ENCODE measurements at regions not wholly inside any gene's neighbourhood (a gene's known extent, or its start where the extent isn't known, plus 50 kb on each side); places are given as distances from the start of the nearest gene placed in this dataset.

DNA sequence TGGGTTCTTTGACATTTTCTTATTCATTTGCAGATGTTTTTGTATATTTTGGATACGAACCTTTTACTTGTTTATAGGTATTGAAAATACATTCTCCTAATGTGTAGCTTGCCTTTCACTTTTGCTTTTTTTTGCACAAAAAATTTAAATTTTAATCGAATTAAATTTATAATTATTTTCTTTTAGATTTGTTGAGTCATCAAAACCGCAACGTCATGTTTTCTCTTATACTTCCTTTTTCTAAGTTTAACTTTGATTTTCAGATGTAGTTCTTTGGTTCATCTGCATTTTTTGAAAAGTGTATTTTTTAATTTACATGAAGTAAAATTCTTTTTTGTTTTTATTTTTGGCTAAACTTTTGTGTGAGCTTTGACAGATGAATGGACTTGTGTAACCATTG, 243.7 kb upstream of the DPYD start (continued):
- TF ChIP-seq, protein P1, sequence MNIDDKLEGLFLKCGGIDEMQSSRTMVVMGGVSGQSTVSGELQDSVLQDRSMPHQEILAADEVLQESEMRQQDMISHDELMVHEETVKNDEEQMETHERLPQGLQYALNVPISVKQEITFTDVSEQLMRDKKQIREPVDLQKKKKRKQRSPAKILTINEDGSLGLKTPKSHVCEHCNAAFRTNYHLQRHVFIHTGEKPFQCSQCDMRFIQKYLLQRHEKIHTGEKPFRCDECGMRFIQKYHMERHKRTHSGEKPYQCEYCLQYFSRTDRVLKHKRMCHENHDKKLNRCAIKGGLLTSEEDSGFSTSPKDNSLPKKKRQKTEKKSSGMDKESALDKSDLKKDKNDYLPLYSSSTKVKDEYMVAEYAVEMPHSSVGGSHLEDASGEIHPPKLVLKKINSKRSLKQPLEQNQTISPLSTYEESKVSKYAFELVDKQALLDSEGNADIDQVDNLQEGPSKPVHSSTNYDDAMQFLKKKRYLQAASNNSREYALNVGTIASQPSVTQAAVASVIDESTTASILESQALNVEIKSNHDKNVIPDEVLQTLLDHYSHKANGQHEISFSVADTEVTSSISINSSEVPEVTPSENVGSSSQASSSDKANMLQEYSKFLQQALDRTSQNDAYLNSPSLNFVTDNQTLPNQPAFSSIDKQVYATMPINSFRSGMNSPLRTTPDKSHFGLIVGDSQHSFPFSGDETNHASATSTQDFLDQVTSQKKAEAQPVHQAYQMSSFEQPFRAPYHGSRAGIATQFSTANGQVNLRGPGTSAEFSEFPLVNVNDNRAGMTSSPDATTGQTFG (tag by site-specific recombination; IDR thresholded peaks at IDR 0.05; ENCODE audit: borderline replicate concordance): no peak
- TF ChIP-seq ZNF660 (tag by site-specific recombination; IDR thresholded peaks at IDR 0.05) (no peak), ZNF19 (tag by site-specific recombination; IDR thresholded peaks at IDR 0.05; ENCODE audit: low read depth) (no peak), ZBTB8A (tag by site-specific recombination; IDR thresholded peaks at IDR 0.05) (no peak), ZNF394 (tag by site-specific recombination; IDR thresholded peaks at IDR 0.05; ENCODE audit: borderline replicate concordance) (no peak)

DNA sequence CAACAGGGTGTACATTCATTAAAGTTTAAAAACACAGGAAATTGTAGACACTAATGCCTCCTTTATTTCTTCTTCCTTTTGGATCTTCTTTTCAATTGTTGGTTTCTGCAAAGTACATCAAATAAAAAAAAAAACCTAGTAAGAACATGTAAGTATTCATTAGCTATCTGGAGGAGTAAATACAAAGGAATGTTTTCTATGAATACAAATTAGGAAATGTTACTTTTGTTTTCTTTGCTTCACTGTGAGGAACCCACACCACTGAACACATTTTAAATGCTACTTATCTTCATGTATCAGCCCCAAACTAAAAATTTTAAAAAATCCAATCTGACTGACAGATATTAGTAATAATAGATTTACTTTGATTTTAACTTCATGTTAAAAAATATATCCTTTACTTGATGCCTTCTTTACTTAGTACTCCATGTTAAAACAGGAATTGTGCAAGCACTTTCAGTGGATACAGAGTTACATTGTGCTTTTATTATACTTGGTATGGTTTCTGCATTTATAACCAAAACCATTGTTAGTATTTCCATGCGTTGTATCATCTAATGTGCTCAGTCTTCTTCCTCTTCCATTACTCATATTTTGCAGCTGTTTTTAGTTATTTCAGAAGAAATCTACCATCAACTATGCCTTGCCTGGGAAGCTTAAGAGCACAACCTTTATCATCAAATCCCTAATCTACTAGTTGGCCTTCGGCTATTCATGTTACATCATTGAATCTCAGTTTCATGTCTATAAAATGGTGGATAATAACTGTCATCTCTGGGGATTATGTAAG, 236.9 kb upstream of the DPYD start:
- Histone ChIP-seq H3K27ac (ENCODE audit: extremely low read depth, low read depth, low read length) (no peak overlapping the region), H3K4me1 (ENCODE audit: control insufficient read depth, insufficient read depth, low read length) (no peaks in the 10 kb centered on the region), H3K4me3 (ENCODE audit: low read depth, low read length) (no peak overlapping the region), H3K9me3 (ENCODE audit: control insufficient read depth, insufficient read depth, low read depth, low read length) (no peaks in the 10 kb centered on the region), H3K36me3 (ENCODE audit: control insufficient read depth in 2 of 2, insufficient read depth in 1 of 2, low read length in 2 of 2) (no peaks in the 10 kb centered on the region)
- POLR2A ChIA-PET: no interaction called here
- CTCF ChIA-PET: interaction anchor here (0.6 kb wide), 1 partner anchor 180 kb away, joined by 3 read pairs; no protein-coding TSS in a partner anchor
- TF ChIP-seq ZNF266 (tag by site-specific recombination; IDR thresholded peaks at IDR 0.05; ENCODE audit: low read depth) (no peak), ZNF701 (tag by site-specific recombination; IDR thresholded peaks at IDR 0.05) (no peak), ZNF610 (tag by site-specific recombination; IDR thresholded peaks at IDR 0.05; ENCODE audit: borderline replicate concordance) (no peak), ZNF223 (tag by site-specific recombination; IDR thresholded peaks at IDR 0.05) (no peak), GLI2 (tag by site-specific recombination; IDR thresholded peaks at IDR 0.05; ENCODE audit: borderline replicate concordance, low read depth) (no peak)
- TF ChIP-seq, protein P2, sequence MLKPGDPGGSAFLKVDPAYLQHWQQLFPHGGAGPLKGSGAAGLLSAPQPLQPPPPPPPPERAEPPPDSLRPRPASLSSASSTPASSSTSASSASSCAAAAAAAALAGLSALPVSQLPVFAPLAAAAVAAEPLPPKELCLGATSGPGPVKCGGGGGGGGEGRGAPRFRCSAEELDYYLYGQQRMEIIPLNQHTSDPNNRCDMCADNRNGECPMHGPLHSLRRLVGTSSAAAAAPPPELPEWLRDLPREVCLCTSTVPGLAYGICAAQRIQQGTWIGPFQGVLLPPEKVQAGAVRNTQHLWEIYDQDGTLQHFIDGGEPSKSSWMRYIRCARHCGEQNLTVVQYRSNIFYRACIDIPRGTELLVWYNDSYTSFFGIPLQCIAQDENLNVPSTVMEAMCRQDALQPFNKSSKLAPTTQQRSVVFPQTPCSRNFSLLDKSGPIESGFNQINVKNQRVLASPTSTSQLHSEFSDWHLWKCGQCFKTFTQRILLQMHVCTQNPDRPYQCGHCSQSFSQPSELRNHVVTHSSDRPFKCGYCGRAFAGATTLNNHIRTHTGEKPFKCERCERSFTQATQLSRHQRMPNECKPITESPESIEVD (tag by site-specific recombination; IDR thresholded peaks at IDR 0.05): no peak
- TF ChIP-seq, protein P3, sequence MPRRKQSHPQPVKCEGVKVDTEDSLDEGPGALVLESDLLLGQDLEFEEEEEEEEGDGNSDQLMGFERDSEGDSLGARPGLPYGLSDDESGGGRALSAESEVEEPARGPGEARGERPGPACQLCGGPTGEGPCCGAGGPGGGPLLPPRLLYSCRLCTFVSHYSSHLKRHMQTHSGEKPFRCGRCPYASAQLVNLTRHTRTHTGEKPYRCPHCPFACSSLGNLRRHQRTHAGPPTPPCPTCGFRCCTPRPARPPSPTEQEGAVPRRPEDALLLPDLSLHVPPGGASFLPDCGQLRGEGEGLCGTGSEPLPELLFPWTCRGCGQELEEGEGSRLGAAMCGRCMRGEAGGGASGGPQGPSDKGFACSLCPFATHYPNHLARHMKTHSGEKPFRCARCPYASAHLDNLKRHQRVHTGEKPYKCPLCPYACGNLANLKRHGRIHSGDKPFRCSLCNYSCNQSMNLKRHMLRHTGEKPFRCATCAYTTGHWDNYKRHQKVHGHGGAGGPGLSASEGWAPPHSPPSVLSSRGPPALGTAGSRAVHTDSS (tag by site-specific recombination; IDR thresholded peaks at IDR 0.05): no peak

DNA sequence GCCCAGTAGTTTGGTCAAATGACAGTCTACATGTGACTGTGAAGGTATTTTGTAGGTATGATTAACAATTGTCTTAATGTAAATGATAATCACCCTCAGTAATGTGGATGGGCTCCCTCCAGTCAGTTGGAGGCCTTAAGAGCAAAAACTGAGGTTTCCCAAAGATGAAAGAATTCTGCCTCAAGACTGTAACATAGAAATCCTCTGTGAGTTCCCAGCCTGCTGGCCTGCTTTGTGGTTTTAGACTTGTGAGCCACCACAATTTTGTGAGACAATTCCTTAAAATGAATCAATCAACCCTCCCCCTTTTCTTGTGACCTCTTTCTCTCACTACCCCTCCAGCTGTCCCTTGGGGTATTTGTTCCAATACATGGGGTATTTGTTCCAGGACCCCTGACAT, 226.4 kb upstream of the DPYD start:
- H3K9me3 ChIP-seq (ENCODE audit: control insufficient read depth, insufficient read depth, low read depth, low read length): no peaks in the 10 kb centered on the region
- H3K36me3 ChIP-seq (ENCODE audit: control insufficient read depth in 2 of 2, insufficient read depth in 1 of 2, low read length in 2 of 2): no peaks in the 10 kb centered on the region
- no peak overlapping the region for H3K4me3 ChIP-seq (ENCODE audit: low read depth, low read length)
- ChIA-PET CTCF (no interaction called here), POLR2A (no interaction called here)
- no peak overlapping the region for H3K27ac ChIP-seq (ENCODE audit: extremely low read depth, low read depth, low read length)
- TF ChIP-seq, protein P4, sequence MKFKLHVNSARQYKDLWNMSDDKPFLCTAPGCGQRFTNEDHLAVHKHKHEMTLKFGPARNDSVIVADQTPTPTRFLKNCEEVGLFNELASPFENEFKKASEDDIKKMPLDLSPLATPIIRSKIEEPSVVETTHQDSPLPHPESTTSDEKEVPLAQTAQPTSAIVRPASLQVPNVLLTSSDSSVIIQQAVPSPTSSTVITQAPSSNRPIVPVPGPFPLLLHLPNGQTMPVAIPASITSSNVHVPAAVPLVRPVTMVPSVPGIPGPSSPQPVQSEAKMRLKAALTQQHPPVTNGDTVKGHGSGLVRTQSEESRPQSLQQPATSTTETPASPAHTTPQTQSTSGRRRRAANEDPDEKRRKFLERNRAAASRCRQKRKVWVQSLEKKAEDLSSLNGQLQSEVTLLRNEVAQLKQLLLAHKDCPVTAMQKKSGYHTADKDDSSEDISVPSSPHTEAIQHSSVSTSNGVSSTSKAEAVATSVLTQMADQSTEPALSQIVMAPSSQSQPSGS (tag by site-specific recombination; IDR thresholded peaks at IDR 0.05; ENCODE audit: low read depth): no peak
- no peak for TF ChIP-seq ZNF169 (tag by site-specific recombination; IDR thresholded peaks at IDR 0.05)
- no peaks in the 10 kb centered on the region for H3K4me1 ChIP-seq (ENCODE audit: control insufficient read depth, insufficient read depth, low read length)
